ENCODE measurements at regions not wholly inside any gene's neighbourhood (a gene's known extent, or its start where the extent isn't known, plus 50 kb on each side); places are given as distances from the start of the nearest gene placed in this dataset.

DNA sequence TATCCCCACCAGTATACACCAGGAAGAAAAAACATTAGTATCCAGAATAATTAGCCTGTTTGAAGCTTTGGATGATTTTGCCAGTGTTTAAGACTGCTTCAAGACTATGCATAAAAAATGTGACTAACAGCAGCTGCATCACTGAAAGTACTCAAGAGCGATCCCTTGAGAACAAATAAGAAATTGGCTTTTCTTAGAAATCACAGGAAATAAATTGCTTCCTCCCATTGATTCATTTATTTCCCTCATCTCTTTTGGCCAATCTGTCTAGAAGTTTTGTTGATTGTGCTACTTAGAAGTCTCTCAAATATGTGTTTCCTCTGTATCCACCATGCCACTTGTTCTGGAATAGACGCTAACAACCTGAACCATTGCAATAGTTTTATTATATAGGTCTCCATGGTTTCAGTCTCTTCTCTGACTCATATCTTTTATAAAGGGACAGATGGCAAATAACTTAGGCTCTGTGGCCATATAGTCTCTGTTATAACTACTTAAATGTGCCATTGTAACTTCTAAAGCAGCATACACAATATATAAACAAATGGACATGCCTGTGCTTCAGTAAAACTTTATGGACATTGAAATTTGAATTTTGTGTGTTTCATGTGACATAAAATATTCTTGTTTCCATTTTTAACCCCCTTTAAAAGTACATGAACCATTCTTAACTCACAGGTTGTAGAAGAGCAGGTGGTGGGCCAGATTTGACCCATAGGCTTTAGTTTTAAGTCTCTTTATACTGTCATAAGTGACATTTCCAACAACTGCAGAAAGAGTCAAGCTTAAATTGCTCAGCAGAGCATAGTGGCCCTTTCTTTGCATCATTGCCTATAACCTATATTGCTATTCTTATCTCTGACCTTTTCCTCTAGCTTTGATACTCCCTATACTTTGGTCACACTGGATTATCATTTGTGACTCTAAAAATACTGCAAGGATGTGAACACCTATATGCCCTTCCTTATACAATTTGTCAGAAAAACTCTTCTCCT, 123.9 kb downstream of the MC4R start:
- no peak for TF ChIP-seq CTCF (IDR thresholded peaks at IDR 0.05)
- TF ChIP-seq POLR2A (IDR thresholded peaks at IDR 0.05) = no peak

Data from adrenal gland (tissue), 5 donors.